ENCODE measurements at regions not wholly inside any gene's neighbourhood (a gene's known extent, or its start where the extent isn't known, plus 50 kb on each side); places are given as distances from the start of the nearest gene placed in this dataset.

DNA sequence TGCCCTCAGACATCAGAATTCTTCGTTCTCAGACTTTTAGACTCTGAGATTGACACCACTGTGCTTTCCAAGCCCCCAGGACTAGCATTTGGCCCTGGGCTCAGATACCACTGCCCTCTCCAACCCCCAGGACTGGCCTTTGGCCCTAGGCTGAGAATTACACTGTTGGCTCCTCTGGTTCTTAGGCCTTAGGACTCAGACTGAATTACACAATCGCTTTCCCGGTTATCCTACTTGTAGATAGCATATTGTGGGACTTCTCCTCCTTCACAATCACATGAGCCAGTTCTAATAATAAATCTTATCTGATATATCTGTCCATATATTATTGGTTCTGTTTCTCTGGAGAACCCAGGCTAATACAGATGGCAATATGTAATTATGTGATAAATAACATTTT lies 1725.5 kb downstream of the GRIK2 start (continued):
- TF ChIP-seq, protein P1, sequence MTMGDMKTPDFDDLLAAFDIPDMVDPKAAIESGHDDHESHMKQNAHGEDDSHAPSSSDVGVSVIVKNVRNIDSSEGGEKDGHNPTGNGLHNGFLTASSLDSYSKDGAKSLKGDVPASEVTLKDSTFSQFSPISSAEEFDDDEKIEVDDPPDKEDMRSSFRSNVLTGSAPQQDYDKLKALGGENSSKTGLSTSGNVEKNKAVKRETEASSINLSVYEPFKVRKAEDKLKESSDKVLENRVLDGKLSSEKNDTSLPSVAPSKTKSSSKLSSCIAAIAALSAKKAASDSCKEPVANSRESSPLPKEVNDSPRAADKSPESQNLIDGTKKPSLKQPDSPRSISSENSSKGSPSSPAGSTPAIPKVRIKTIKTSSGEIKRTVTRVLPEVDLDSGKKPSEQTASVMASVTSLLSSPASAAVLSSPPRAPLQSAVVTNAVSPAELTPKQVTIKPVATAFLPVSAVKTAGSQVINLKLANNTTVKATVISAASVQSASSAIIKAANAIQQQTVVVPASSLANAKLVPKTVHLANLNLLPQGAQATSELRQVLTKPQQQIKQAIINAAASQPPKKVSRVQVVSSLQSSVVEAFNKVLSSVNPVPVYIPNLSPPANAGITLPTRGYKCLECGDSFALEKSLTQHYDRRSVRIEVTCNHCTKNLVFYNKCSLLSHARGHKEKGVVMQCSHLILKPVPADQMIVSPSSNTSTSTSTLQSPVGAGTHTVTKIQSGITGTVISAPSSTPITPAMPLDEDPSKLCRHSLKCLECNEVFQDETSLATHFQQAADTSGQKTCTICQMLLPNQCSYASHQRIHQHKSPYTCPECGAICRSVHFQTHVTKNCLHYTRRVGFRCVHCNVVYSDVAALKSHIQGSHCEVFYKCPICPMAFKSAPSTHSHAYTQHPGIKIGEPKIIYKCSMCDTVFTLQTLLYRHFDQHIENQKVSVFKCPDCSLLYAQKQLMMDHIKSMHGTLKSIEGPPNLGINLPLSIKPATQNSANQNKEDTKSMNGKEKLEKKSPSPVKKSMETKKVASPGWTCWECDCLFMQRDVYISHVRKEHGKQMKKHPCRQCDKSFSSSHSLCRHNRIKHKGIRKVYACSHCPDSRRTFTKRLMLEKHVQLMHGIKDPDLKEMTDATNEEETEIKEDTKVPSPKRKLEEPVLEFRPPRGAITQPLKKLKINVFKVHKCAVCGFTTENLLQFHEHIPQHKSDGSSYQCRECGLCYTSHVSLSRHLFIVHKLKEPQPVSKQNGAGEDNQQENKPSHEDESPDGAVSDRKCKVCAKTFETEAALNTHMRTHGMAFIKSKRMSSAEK (CRISPR knock-in tag; IDR thresholded peaks at IDR 0.05; ENCODE audit: borderline replicate concordance), result no peak
- TF ChIP-seq, protein P2, sequence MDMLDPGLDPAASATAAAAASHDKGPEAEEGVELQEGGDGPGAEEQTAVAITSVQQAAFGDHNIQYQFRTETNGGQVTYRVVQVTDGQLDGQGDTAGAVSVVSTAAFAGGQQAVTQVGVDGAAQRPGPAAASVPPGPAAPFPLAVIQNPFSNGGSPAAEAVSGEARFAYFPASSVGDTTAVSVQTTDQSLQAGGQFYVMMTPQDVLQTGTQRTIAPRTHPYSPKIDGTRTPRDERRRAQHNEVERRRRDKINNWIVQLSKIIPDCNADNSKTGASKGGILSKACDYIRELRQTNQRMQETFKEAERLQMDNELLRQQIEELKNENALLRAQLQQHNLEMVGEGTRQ (CRISPR knock-in tag; IDR thresholded peaks at IDR 0.05), result no peak
- no peak for TF ChIP-seq OVOL2 (CRISPR knock-in tag; IDR thresholded peaks at IDR 0.05; ENCODE audit: borderline replicate concordance)
- TF ChIP-seq, protein P3, sequence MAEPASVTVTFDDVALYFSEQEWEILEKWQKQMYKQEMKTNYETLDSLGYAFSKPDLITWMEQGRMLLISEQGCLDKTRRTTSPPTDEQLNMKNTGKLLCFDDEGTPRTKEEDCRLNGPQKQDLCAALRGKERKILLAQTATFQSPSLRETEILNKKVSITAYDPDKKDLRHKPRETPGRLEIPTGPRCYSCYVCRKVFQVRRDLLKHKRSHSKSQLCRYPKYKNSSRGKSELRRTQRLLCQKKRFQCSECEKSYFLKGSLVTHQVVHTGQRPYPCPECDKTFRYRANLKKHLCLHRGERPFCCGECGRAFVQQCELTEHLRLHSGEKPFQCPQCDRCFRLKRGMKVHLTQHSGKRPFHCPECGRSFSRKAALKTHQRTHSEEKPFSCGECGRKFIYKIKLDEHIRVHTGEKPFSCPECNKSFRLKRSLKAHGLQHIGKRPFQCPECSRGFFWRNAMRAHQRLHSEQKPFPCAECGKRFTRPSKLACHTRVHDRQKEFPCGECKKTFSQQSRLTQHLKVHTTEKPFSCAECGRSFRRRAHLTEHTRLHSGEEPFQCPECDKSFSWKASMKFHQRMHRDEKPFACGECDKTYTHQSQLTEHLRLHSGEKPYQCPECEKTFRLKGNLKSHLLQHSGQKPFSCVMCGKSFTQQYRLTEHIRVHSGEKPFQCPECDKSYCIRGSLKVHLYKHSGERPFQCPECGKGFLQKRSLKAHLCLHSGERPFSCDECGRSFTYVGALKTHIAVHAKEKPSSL (CRISPR knock-in tag; conservative IDR thresholded peaks at IDR 0.05), result no peak

DNA sequence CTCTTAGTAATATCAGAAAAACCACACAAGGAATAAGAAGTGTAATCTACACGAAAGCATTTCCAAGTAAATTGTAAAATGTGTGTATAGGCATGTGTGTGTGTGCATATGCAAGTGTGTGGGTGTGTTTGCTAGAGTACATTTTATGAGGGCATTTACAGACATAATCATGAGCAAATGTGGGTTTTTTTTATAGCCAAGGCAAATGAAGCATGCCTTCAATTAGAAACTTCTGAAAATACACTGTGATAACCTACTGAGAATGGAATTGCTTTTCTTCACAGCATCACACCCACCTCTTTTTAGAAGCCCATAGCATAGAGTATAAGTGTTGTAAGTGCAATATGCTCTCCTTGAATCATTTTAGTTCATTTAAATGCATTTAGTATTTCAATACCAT lies 1721.1 kb downstream of the GRIK2 start:
- ChIA-PET POLR2A (no interaction called here), CTCF (no interaction called here)
- H3K27me3 Mint-ChIP-seq (ENCODE audit: low read depth), result no peaks in the 10 kb centered on the region
- H3K36me3 Mint-ChIP-seq, result no peaks in the 10 kb centered on the region
- TF ChIP-seq PRRX2 (CRISPR knock-in tag; IDR thresholded peaks at IDR 0.05), result no peak
- TF ChIP-seq ATF1 (CRISPR knock-in tag; IDR thresholded peaks at IDR 0.05), result no peak
- TF ChIP-seq IRF2 (CRISPR knock-in tag; IDR thresholded peaks at IDR 0.05; ENCODE audit: borderline replicate concordance, low read depth), result no peak
- no peak for TF ChIP-seq TEAD4 (CRISPR knock-in tag; IDR thresholded peaks at IDR 0.05)
- TF ChIP-seq SMAD4 (CRISPR knock-in tag; IDR thresholded peaks at IDR 0.05), result no peak
- TF ChIP-seq FOXP1 (CRISPR knock-in tag; IDR thresholded peaks at IDR 0.05; ENCODE audit: borderline replicate concordance), result no peak
- H3K9me3 Mint-ChIP-seq, result peaks cover 16% of the 10 kb centered on the region
- ATAC-seq (no peak), DNase-seq (ENCODE audit: low spot score) (no peak)
- no peaks in the 10 kb centered on the region for H3K4me1 Mint-ChIP-seq
- no peak overlapping the region for H3K4me3 Mint-ChIP-seq
- H3K27ac Mint-ChIP-seq, result no peak overlapping the region

DNA sequence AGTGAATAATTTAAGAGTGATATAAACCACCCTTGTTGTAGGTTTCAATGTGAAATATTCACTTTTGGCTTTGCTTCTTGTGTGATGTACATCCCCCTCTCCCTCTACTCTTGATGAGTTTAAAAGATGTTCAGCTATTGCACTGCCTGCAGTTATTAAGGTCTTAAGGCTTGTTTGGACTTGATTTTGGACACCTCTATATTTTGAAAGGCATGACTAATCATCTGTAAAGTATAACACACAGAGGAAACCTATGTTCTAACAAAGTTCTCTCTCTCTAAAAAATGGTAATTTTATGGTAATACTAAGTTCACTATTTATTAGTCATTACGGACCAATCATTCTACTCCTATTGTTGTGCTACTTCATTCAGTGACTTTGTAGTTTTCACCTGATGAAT lies 1719.9 kb downstream of the GRIK2 start:
- ATAC-seq, result no peak
- no peaks in the 10 kb centered on the region for H3K27me3 Mint-ChIP-seq (ENCODE audit: low read depth)
- H3K36me3 Mint-ChIP-seq, result no peaks in the 10 kb centered on the region
- no peak overlapping the region for H3K4me3 Mint-ChIP-seq
- ChIA-PET POLR2A (no interaction called here), CTCF (no interaction called here)
- H3K9me3 Mint-ChIP-seq, result peaks cover 18% of the 10 kb centered on the region
- no peaks in the 10 kb centered on the region for H3K4me1 Mint-ChIP-seq
- H3K27ac Mint-ChIP-seq, result no peak overlapping the region
- TF ChIP-seq RORB (CRISPR knock-in tag; IDR thresholded peaks at IDR 0.05) (no peak), IRF2 (CRISPR knock-in tag; IDR thresholded peaks at IDR 0.05; ENCODE audit: borderline replicate concordance, low read depth) (no peak), ZNF219 (CRISPR knock-in tag; IDR thresholded peaks at IDR 0.05; ENCODE audit: borderline replicate concordance) (no peak), ZNF121 (CRISPR knock-in tag; IDR thresholded peaks at IDR 0.05) (no peak), NFATC4 (CRISPR knock-in tag; IDR thresholded peaks at IDR 0.05) (no peak), NR3C1 (CRISPR knock-in tag; conservative IDR thresholded peaks at IDR 0.05; ENCODE audit: low read depth) (no peak), ETV6 (CRISPR knock-in tag; IDR thresholded peaks at IDR 0.05) (no peak), RELA (CRISPR knock-in tag; IDR thresholded peaks at IDR 0.05; ENCODE audit: borderline replicate concordance) (no peak), TEAD1 (CRISPR knock-in tag; IDR thresholded peaks at IDR 0.05) (no peak), ESRRA (CRISPR knock-in tag; IDR thresholded peaks at IDR 0.05; ENCODE audit: borderline replicate concordance) (no peak), NFYB (CRISPR knock-in tag; conservative IDR thresholded peaks at IDR 0.05; ENCODE audit: low read depth) (no peak)
- TF ChIP-seq, protein P4, sequence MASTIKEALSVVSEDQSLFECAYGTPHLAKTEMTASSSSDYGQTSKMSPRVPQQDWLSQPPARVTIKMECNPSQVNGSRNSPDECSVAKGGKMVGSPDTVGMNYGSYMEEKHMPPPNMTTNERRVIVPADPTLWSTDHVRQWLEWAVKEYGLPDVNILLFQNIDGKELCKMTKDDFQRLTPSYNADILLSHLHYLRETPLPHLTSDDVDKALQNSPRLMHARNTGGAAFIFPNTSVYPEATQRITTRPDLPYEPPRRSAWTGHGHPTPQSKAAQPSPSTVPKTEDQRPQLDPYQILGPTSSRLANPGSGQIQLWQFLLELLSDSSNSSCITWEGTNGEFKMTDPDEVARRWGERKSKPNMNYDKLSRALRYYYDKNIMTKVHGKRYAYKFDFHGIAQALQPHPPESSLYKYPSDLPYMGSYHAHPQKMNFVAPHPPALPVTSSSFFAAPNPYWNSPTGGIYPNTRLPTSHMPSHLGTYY (CRISPR knock-in tag; IDR thresholded peaks at IDR 0.05), result no peak
- TF ChIP-seq, protein P5, sequence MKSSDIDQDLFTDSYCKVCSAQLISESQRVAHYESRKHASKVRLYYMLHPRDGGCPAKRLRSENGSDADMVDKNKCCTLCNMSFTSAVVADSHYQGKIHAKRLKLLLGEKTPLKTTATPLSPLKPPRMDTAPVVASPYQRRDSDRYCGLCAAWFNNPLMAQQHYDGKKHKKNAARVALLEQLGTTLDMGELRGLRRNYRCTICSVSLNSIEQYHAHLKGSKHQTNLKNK (CRISPR knock-in tag; IDR thresholded peaks at IDR 0.05), result no peak
- TF ChIP-seq, protein P6, sequence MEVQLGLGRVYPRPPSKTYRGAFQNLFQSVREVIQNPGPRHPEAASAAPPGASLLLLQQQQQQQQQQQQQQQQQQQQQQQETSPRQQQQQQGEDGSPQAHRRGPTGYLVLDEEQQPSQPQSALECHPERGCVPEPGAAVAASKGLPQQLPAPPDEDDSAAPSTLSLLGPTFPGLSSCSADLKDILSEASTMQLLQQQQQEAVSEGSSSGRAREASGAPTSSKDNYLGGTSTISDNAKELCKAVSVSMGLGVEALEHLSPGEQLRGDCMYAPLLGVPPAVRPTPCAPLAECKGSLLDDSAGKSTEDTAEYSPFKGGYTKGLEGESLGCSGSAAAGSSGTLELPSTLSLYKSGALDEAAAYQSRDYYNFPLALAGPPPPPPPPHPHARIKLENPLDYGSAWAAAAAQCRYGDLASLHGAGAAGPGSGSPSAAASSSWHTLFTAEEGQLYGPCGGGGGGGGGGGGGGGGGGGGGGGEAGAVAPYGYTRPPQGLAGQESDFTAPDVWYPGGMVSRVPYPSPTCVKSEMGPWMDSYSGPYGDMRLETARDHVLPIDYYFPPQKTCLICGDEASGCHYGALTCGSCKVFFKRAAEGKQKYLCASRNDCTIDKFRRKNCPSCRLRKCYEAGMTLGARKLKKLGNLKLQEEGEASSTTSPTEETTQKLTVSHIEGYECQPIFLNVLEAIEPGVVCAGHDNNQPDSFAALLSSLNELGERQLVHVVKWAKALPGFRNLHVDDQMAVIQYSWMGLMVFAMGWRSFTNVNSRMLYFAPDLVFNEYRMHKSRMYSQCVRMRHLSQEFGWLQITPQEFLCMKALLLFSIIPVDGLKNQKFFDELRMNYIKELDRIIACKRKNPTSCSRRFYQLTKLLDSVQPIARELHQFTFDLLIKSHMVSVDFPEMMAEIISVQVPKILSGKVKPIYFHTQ (CRISPR knock-in tag; IDR thresholded peaks at IDR 0.05), result no peak
- no peak for DNase-seq (ENCODE audit: low spot score)

All from WTC11 (cell line).